ENCODE measurements at regions not wholly inside any gene's neighbourhood (a gene's known extent, or its start where the extent isn't known, plus 50 kb on each side); places are given as distances from the start of the nearest gene placed in this dataset.

DNA sequence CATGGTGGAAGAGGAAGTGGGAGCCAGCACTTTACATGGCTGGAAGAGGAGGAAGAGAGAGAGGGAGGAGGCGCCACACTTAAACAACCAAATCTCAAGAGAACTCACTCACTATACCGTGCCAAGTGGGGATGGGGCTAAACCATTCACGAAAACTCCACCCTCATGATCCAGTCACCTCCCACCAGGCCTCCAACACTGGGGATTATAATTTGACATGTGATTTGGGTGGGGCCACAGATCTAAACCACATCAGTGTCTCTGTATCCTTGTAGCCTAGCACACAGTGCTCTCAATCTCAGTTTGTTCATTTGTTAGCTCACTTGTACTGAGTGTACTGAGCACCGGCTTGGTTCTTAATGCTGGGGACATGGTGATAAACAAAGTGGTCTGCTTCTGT lies 228.3 kb downstream of the BUB3 start:
- TF ChIP-seq EZH2phosphoT487 (IDR thresholded peaks at IDR 0.05), result no peak
- TF ChIP-seq CTCF (IDR thresholded peaks at IDR 0.05), result no peak
- no peak for TF ChIP-seq EZH2 (IDR thresholded peaks at IDR 0.05)

Data from neural progenitor cell (in vitro differentiated cells).